Neural progenitor cell (in vitro differentiated cells): ENCODE measurements at regions not wholly inside any gene's neighbourhood (a gene's known extent, or its start where the extent isn't known, plus 50 kb on each side); places are given as distances from the start of the nearest gene placed in this dataset.

Experiments used
- DNase-seq: peaks from one replicate; pipeline ENCODE4 v3.0.0-alpha.2; 2016; ENCODE audit warnings: low spot score
- H2AFZ ChIP-seq: fragments of 200-600 bp; sonication (generic); replicated peaks from 2 replicates; pipeline ENCODE4 v1.6.1; 2016; ENCODE audit warnings: antibody characterized with exemption
- H3F3A ChIP-seq: fragments of 200-600 bp; sonication (generic); 2 replicates; pipeline ENCODE4 v1.6.1; 2016; ENCODE audit warnings: antibody characterized with exemption, low read depth
- H3K27ac ChIP-seq: fragments of 200-600 bp; sonication (generic); 2 replicates; pipeline ENCODE4 v1.5.1; 2016; ENCODE audit warnings: mild to moderate bottlenecking
- H3K27me3 ChIP-seq: fragments of 200-600 bp; sonication (generic); 2 replicates; pipeline ENCODE4 v1.6.1; 2016; ENCODE audit warnings: mild to moderate bottlenecking, moderate library complexity
- H3K36me3 ChIP-seq: fragments of 200-600 bp; sonication (generic); 2 replicates; pipeline ENCODE4 v1.5.1; 2016
- H3K4me1 ChIP-seq: fragments of 200-600 bp; sonication (generic); 2 replicates; pipeline ENCODE4 v1.6.1; 2016; ENCODE audit warnings: mixed run types
- H3K4me2 ChIP-seq: fragments of 200-600 bp; sonication (generic); 2 replicates; pipeline ENCODE4 v1.6.1; 2016
- H3K4me3 ChIP-seq: fragments of 200-600 bp; sonication (generic); 2 replicates; pipeline ENCODE4 v1.5.1; 2016
- H3K79me2 ChIP-seq: fragments of 200-600 bp; sonication (generic); 2 replicates; pipeline ENCODE4 v1.6.1; 2016; ENCODE audit warnings: low read depth
- H3K9ac ChIP-seq: fragments of 200-600 bp; sonication (generic); 2 replicates; pipeline ENCODE4 v1.6.1; 2016
- H3K9me3 ChIP-seq: fragments of 200-600 bp; sonication (generic); 2 replicates; pipeline ENCODE4 v1.5.1; 2016; ENCODE audit warnings: low read depth
- H4K20me1 ChIP-seq: fragments of 200-600 bp; sonication (generic); 2 replicates; pipeline ENCODE4 v1.6.1; 2016; ENCODE audit warnings: low read depth
- H3K27ac Mint-ChIP-seq: 3 replicates; pipeline ENCODE4 v1.8.0; 2021; ENCODE audit warnings: mixed read lengths
- H3K27me3 Mint-ChIP-seq: 2 replicates; pipeline ENCODE4 v1.8.0; 2022; ENCODE audit warnings: low read depth, mild to moderate bottlenecking, inconsistent platforms, moderate library complexity, mixed read lengths; ENCODE audit not compliant: insufficient read depth
- H3K36me3 Mint-ChIP-seq: 3 replicates; pipeline ENCODE4 v1.8.0; 2021; ENCODE audit warnings: mixed read lengths
- H3K4me1 Mint-ChIP-seq: 3 replicates; pipeline ENCODE4 v1.8.0; 2021; ENCODE audit warnings: mixed read lengths
- H3K4me3 Mint-ChIP-seq: 3 replicates; pipeline ENCODE4 v1.8.0; 2021; ENCODE audit warnings: mild to moderate bottlenecking, moderate library complexity, mixed read lengths
- H3K9me3 Mint-ChIP-seq: 3 replicates; pipeline ENCODE4 v1.8.0; 2020; ENCODE audit warnings: mixed read lengths
- CTCF ChIP-seq: fragments of 200-600 bp; sonication (generic); IDR thresholded peaks from 2 replicates; pipeline ENCODE4 v1.5.1; 2017; ENCODE audit warnings: antibody characterized with exemption, mild to moderate bottlenecking
- EZH2 ChIP-seq: fragments of 200-600 bp; sonication (generic); IDR thresholded peaks from 2 replicates; pipeline ENCODE4 v1.6.1; 2017; ENCODE audit warnings: antibody characterized with exemption, mild to moderate bottlenecking, moderate library complexity
- EZH2phosphoT487 ChIP-seq: fragments of 200-600 bp; sonication (generic); IDR thresholded peaks from 2 replicates; pipeline ENCODE4 v1.6.1; 2017; ENCODE audit warnings: antibody characterized with exemption

GRCh38 chr17:68695659-68696058 is 94.5 kb upstream of the FAM20A start:
- H3F3A ChIP-seq, result no peaks in the 10 kb centered on the region
- H3K27ac Mint-ChIP-seq, result peak overlapping the region; percentile 17
- no peaks in the 10 kb centered on the region for H3K36me3 ChIP-seq
- no peaks in the 10 kb centered on the region for H3K9me3 ChIP-seq
- no peak overlapping the region for H2AFZ ChIP-seq
- no peak overlapping the region for H3K4me3 ChIP-seq
- no peaks in the 10 kb centered on the region for H4K20me1 ChIP-seq
- H3K27me3 ChIP-seq, result no peaks in the 10 kb centered on the region
- no peaks in the 10 kb centered on the region for H3K4me1 ChIP-seq
- H3K27ac ChIP-seq, result no peak overlapping the region
- H3K27me3 Mint-ChIP-seq, result peaks cover 8% of the 10 kb centered on the region
- no peaks in the 10 kb centered on the region for H3K79me2 ChIP-seq
- H3K4me2 ChIP-seq, result no peak overlapping the region
- peaks cover 14% of the 10 kb centered on the region for H3K4me1 Mint-ChIP-seq
- TF ChIP-seq EZH2phosphoT487, result no peak
- no peak for TF ChIP-seq EZH2
- TF ChIP-seq CTCF, result no peak
- DNase-seq, result no peak
- H3K9me3 Mint-ChIP-seq, result peaks cover 2% of the 10 kb centered on the region
- no peak overlapping the region for H3K9ac ChIP-seq
- no peaks in the 10 kb centered on the region for H3K36me3 Mint-ChIP-seq
- H3K4me3 Mint-ChIP-seq, result no peak overlapping the region

GRCh38 chr17:68694791-68695485 is 93.8 kb upstream of the FAM20A start:
- no peaks in the 10 kb centered on the region for H4K20me1 ChIP-seq
- no peak for DNase-seq
- H3K79me2 ChIP-seq, result no peaks in the 10 kb centered on the region
- H3K4me3 Mint-ChIP-seq, result no peak overlapping the region
- peaks cover 14% of the 10 kb centered on the region for H3K4me1 Mint-ChIP-seq
- H3K27me3 Mint-ChIP-seq, result peaks cover 8% of the 10 kb centered on the region
- H2AFZ ChIP-seq, result no peak overlapping the region
- H3K9me3 Mint-ChIP-seq, result peaks cover 2% of the 10 kb centered on the region
- H3K27ac ChIP-seq, result no peak overlapping the region
- no peaks in the 10 kb centered on the region for H3K36me3 ChIP-seq
- no peaks in the 10 kb centered on the region for H3K9me3 ChIP-seq
- H3K36me3 Mint-ChIP-seq, result no peaks in the 10 kb centered on the region
- no peaks in the 10 kb centered on the region for H3K27me3 ChIP-seq
- H3K27ac Mint-ChIP-seq, result no peak overlapping the region
- H3F3A ChIP-seq, result no peaks in the 10 kb centered on the region
- H3K4me1 ChIP-seq, result no peaks in the 10 kb centered on the region
- H3K9ac ChIP-seq, result no peak overlapping the region
- TF ChIP-seq EZH2phosphoT487, result no peak
- no peak for TF ChIP-seq EZH2
- no peak for TF ChIP-seq CTCF
- H3K4me3 ChIP-seq, result no peak overlapping the region
- H3K4me2 ChIP-seq, result no peak overlapping the region

- Histone ChIP-seq H3K27me3 (no peaks in the 10 kb centered on the region), H3K79me2 (no peaks in the 10 kb centered on the region), H3K4me2 (no peak overlapping the region), H2AFZ (no peak overlapping the region), H3K9me3 (no peaks in the 10 kb centered on the region), H3F3A (no peaks in the 10 kb centered on the region), H4K20me1 (no peaks in the 10 kb centered on the region), H3K27ac (no peak overlapping the region), H3K4me3 (no peak overlapping the region), H3K36me3 (no peaks in the 10 kb centered on the region), H3K4me1 (no peaks in the 10 kb centered on the region), H3K9ac (no peak overlapping the region)
- Mint-ChIP-seq H3K27ac (no peak overlapping the region), H3K9me3 (peaks cover 2% of the 10 kb centered on the region), H3K4me1 (peaks cover 14% of the 10 kb centered on the region), H3K27me3 (peaks cover 8% of the 10 kb centered on the region), H3K4me3 (no peak overlapping the region), H3K36me3 (no peaks in the 10 kb centered on the region)
- TF ChIP-seq EZH2 (no peak), EZH2phosphoT487 (no peak), CTCF (no peak)
- no peak for DNase-seq
Measured at GRCh38 chr17:68693896-68694295, 92.7 kb upstream of the FAM20A start.
